ENCODE measurements at regions not wholly inside any gene's neighbourhood (a gene's known extent, or its start where the extent isn't known, plus 50 kb on each side); places are given as distances from the start of the nearest gene placed in this dataset.

GRCh38 chr3:106296062-106296461, 427.2 kb upstream of the CBLB start:
- H2AFZ ChIP-seq (replicated peaks): no peak overlapping the region
- H3F3A ChIP-seq (ENCODE audit: low read depth): no peaks in the 10 kb centered on the region
- no peaks in the 10 kb centered on the region for H3K4me1 ChIP-seq
- peak; percentile 10 for DNase-seq (ENCODE audit: low spot score)
- Mint-ChIP-seq H3K36me3 (no peaks in the 10 kb centered on the region), H3K4me3 (no peak overlapping the region), H3K9me3 (no peaks in the 10 kb centered on the region), H3K4me1 (peaks cover 2% of the 10 kb centered on the region), H3K27me3 (ENCODE audit: insufficient read depth, low read depth) (no peaks in the 10 kb centered on the region), H3K27ac (no peak overlapping the region)
- H3K4me3 ChIP-seq: no peak overlapping the region
- H3K9ac ChIP-seq: no peak overlapping the region
- no peak overlapping the region for H3K27ac ChIP-seq
- TF ChIP-seq, protein P1, sequence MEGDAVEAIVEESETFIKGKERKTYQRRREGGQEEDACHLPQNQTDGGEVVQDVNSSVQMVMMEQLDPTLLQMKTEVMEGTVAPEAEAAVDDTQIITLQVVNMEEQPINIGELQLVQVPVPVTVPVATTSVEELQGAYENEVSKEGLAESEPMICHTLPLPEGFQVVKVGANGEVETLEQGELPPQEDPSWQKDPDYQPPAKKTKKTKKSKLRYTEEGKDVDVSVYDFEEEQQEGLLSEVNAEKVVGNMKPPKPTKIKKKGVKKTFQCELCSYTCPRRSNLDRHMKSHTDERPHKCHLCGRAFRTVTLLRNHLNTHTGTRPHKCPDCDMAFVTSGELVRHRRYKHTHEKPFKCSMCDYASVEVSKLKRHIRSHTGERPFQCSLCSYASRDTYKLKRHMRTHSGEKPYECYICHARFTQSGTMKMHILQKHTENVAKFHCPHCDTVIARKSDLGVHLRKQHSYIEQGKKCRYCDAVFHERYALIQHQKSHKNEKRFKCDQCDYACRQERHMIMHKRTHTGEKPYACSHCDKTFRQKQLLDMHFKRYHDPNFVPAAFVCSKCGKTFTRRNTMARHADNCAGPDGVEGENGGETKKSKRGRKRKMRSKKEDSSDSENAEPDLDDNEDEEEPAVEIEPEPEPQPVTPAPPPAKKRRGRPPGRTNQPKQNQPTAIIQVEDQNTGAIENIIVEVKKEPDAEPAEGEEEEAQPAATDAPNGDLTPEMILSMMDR (IDR thresholded peaks at IDR 0.05): no peak
- TF ChIP-seq EZH2phosphoT487 (IDR thresholded peaks at IDR 0.05) (no peak), EZH2 (IDR thresholded peaks at IDR 0.05) (no peak)
- no peaks in the 10 kb centered on the region for H3K36me3 ChIP-seq
- H3K79me2 ChIP-seq (ENCODE audit: low read depth): no peaks in the 10 kb centered on the region
- no peak overlapping the region for H3K4me2 ChIP-seq
- H4K20me1 ChIP-seq (ENCODE audit: low read depth): no peaks in the 10 kb centered on the region
- no peaks in the 10 kb centered on the region for H3K27me3 ChIP-seq
- no peaks in the 10 kb centered on the region for H3K9me3 ChIP-seq (ENCODE audit: low read depth)

DNA sequence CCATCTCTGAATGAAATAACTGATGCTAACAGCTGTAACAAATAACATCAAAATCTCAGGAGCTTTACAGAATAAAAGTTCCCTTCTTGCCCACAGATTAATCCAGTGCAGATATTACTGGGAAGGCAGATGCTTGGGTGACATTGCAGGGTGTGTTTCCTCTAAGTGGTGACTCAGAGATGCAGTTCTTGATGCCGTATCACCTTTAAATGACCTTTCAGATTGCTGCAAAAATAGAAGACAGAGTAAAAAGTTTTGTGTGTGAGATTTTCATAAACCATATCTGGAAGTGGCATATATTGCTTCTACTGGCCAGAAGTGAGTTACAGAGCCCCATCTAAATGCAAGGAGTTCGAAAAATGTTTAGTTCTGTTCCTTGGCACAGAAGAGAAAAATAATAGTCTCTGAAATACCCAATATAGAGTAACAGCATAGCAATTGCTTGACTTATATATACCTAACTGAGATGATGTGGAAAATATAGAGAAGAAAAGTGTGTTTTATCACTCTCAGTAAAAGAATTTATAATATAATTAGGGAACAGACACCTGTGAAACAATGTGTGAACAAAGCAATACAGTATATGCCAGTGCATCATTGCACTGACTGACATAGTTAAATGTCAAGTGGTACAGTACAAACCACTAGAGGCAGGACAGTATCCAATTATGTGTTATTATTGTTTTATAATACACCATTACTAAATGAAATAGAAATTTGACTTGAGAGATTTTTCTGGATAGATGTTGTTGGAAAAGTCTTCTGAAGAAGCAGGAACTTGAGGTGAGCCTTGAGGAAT, 430.7 kb upstream of the CBLB start:
- H3K36me3 Mint-ChIP-seq: no peaks in the 10 kb centered on the region
- Histone ChIP-seq H3K4me2 (no peak overlapping the region), H3K9me3 (ENCODE audit: low read depth) (no peaks in the 10 kb centered on the region), H4K20me1 (ENCODE audit: low read depth) (no peaks in the 10 kb centered on the region), H3K36me3 (no peaks in the 10 kb centered on the region), H3K4me1 (no peaks in the 10 kb centered on the region), H3K9ac (no peak overlapping the region), H3K4me3 (no peak overlapping the region), H2AFZ (replicated peaks) (no peak overlapping the region), H3K27ac (no peak overlapping the region), H3K27me3 (no peaks in the 10 kb centered on the region), H3K79me2 (ENCODE audit: low read depth) (no peaks in the 10 kb centered on the region), H3F3A (ENCODE audit: low read depth) (no peaks in the 10 kb centered on the region)
- no peak for DNase-seq (ENCODE audit: low spot score)
- TF ChIP-seq EZH2 (IDR thresholded peaks at IDR 0.05) (no peak), EZH2phosphoT487 (IDR thresholded peaks at IDR 0.05) (no peak)
- TF ChIP-seq, protein P1 (IDR thresholded peaks at IDR 0.05): no peak
- peaks cover 20% of the 10 kb centered on the region for H3K4me1 Mint-ChIP-seq
- H3K9me3 Mint-ChIP-seq: no peaks in the 10 kb centered on the region
- no peak overlapping the region for H3K27ac Mint-ChIP-seq
- H3K27me3 Mint-ChIP-seq (ENCODE audit: insufficient read depth, low read depth): no peaks in the 10 kb centered on the region
- H3K4me3 Mint-ChIP-seq: no peak overlapping the region

- H3K4me3 Mint-ChIP-seq: no peak overlapping the region
- H3K4me1 Mint-ChIP-seq: peaks cover 20% of the 10 kb centered on the region
- H3K9me3 ChIP-seq (ENCODE audit: low read depth): no peaks in the 10 kb centered on the region
- H3K4me2 ChIP-seq: no peak overlapping the region
- TF ChIP-seq, protein P1 (IDR thresholded peaks at IDR 0.05): no peak
- H3K9me3 Mint-ChIP-seq: no peaks in the 10 kb centered on the region
- no peaks in the 10 kb centered on the region for H3K79me2 ChIP-seq (ENCODE audit: low read depth)
- H3K27me3 ChIP-seq: no peaks in the 10 kb centered on the region
- no peak for DNase-seq (ENCODE audit: low spot score)
- no peak overlapping the region for H3K4me3 ChIP-seq
- H2AFZ ChIP-seq (replicated peaks): peak overlapping the region; percentile 30
- no peaks in the 10 kb centered on the region for H3F3A ChIP-seq (ENCODE audit: low read depth)
- no peak overlapping the region for H3K9ac ChIP-seq
- H3K27ac Mint-ChIP-seq: peak overlapping the region; percentile 19
- H3K27ac ChIP-seq: no peak overlapping the region
- no peaks in the 10 kb centered on the region for H3K27me3 Mint-ChIP-seq (ENCODE audit: insufficient read depth, low read depth)
- H3K36me3 ChIP-seq: no peaks in the 10 kb centered on the region
- H3K4me1 ChIP-seq: no peaks in the 10 kb centered on the region
- H4K20me1 ChIP-seq (ENCODE audit: low read depth): no peaks in the 10 kb centered on the region
- H3K36me3 Mint-ChIP-seq: no peaks in the 10 kb centered on the region
Observed at GRCh38 chr3:106302451-106303221, 433.8 kb upstream of the CBLB start.

All from neural progenitor cell (in vitro differentiated cells).